H54 (cell line): ENCODE measurements at regions not wholly inside any gene's neighbourhood (a gene's known extent, or its start where the extent isn't known, plus 50 kb on each side); places are given as distances from the start of the nearest gene placed in this dataset.
A peak's percentile ranks its signal among the peaks of the same experiment; 100 is the strongest.

Experiments used
- DNase-seq: peaks from one replicate; pipeline ENCODE4 v3.0.0; 2011; ENCODE audit warnings: low spot score, mixed read lengths; ENCODE audit not compliant: insufficient read length
- FAIRE-seq: peaks from 3 replicates; lab custom pipeline; 2011; peaks lifted over from hg19 to GRCh38; lab: Jason Lieb, UNC
- POLR2A ChIP-seq: IDR thresholded peaks from 2 replicates; pipeline ENCODE4 v1.6.1; 2011; ENCODE audit warnings: low read depth, mild to moderate bottlenecking, low read length

GRCh38 chr1:216910081-216910840 is 187.0 kb upstream of the ESRRG start:
- no peak for TF ChIP-seq POLR2A
- no peak for FAIRE-seq

GRCh38 chr1:216908126-216908525 is 184.9 kb upstream of the ESRRG start:
- TF ChIP-seq POLR2A = no peak
- DNase-seq (no peak), FAIRE-seq (no peak)

More at GRCh38 chr1:216910081-216910840, 187.0 kb upstream of the ESRRG start:
- no peak for DNase-seq

DNA sequence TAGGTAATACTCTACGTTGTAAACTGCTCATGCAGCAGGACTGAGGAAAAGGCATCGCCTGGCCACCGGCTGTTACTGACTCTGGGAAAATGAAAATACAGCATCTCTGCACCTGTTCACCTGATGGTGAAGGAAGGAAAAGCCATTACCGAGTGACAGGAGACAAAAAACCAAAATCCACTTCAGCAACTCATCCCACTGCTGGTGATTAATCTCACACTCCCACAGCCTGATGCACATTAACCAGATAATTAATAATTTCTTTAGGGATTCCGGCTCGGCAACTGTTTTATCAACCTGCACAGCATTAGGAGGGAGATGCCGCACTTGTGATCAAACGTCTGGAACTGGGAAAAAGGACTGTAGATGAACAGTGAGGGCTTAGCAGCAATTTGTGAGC is 183.9 kb upstream of the ESRRG start:
- DNase-seq = no peak
- no peak for FAIRE-seq
- TF ChIP-seq POLR2A = no peak

DNA sequence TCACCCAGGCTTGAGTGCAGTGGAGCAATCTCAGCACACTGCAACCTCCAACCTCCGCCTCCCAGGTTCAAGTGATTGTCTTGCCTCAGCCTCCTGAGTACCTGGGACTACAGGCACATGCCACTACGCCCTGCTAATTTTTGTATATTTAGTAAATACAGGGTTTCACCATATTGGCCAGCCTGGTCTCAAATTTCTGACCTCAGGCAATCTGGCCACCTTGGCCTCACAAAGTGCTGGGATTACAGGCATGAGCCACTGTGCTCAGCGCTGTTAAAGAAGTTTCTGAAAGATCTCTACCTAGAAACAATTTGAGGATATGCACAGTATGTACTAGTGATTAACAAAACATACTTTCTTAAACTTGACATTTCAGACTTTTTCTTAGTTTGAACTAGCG is 182.6 kb upstream of the ESRRG start:
- no peak for FAIRE-seq
- TF ChIP-seq POLR2A = no peak
- no peak for DNase-seq

DNA sequence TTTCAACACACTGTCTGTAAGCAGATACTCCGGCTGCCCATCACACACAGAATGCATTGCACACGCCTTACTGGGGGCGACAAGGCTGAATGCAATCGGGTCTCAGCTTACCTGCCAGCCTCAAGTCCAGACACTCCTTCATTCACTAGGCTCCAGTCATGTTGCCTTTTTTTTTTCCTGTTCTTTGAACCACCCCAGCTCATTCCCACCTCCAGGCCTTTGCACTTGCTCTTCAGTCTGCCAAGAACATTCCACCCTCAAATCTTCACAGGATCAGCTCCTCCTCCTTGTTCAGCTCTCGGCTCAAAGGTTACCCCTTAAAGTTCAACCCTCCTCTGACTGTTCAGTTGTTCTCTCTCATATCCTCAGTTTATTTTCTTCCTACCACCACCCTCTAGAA is 181.9 kb upstream of the ESRRG start:
- DNase-seq (no peak), FAIRE-seq (no peak)
- TF ChIP-seq POLR2A = no peak

- DNase-seq (no peak), FAIRE-seq (no peak)
- no peak for TF ChIP-seq POLR2A
Observed at GRCh38 chr1:216904471-216904870, 181.2 kb upstream of the ESRRG start.

DNA sequence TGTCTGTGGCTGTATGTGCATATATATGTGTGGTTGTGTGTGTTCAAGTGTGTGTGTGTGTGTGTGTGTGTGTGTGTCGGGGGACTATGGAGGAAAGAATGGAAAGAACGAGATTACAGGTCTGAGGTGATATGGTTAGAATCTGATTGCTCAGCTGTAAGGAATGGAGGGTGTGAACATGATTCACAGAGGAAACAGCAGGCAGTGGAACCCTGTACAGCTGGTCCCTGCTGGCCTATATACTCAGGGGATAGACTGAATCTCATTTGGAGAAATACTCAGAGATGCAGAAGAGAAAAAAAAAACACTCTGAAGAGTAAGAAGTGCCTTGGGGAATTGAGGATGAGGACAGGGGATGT is 180.1 kb upstream of the ESRRG start:
- FAIRE-seq (peak; percentile 30), DNase-seq (peak; percentile 38)
- no peak for TF ChIP-seq POLR2A

- DNase-seq (no peak), FAIRE-seq (no peak)
- no peak for TF ChIP-seq POLR2A
Observed at GRCh38 chr1:216902669-216903381, 179.6 kb upstream of the ESRRG start.

DNA sequence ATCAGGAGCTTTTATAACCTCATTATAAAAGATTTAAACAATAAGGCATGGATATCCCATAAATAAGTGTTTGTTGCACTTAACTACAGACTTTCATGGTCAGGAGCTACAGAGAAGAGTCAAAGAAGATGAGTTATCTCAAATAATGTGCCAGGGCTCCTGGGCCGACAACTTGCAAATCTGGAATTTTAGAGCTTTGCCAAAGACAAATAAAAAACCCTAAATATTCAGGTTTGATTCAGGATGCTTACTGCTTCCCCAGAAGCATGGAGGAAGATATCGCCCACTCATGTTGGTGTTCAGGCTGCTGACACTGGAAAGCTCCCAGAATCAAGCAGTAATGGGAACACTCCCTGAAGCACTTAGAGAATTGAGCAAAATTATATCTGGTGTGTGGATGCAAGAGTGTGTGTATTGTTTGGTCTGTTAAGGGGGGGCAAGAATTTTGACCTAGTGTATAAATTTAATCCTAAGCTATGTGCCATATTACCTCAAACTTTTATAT is 176.9 kb upstream of the ESRRG start:
- DNase-seq (no peak), FAIRE-seq (no peak)
- no peak for TF ChIP-seq POLR2A

- no peak for DNase-seq
- FAIRE-seq = no peak
- TF ChIP-seq POLR2A = no peak
Observed at GRCh38 chr1:216898801-216899200, 175.6 kb upstream of the ESRRG start.

GRCh38 chr1:216896146-216896545 is 172.9 kb upstream of the ESRRG start:
- DNase-seq (no peak), FAIRE-seq (no peak)
- TF ChIP-seq POLR2A = no peak

GRCh38 chr1:216894494-216894893 is 171.3 kb upstream of the ESRRG start:
- FAIRE-seq (no peak), DNase-seq (no peak)
- TF ChIP-seq POLR2A = no peak

GRCh38 chr1:216892581-216893160 is 169.4 kb upstream of the ESRRG start:
- DNase-seq = no peak
- no peak for FAIRE-seq
- no peak for TF ChIP-seq POLR2A

DNA sequence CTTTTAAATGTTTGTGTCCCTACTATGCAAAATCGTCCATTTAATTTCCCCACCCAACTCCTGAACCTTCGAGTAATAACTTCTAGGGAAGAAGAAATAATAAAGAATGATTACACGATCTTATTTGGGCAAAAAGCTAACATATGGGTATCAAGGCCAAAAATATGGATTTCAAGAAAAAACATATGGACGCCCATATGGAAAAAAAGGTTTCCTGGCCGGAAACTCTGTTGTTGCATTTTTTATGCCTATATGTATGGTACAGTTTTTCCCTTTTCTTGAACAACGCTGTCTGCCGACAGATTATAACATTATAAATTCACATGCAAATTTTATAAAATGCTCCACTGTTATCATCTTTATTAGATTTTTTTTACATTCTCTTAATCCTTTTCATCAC is 167.6 kb upstream of the ESRRG start:
- no peak for TF ChIP-seq POLR2A

More for the DNA sequence above, 167.6 kb upstream of the ESRRG start:
- DNase-seq (no peak), FAIRE-seq (no peak)
